ENCODE measurements at regions not wholly inside any gene's neighbourhood (a gene's known extent, or its start where the extent isn't known, plus 50 kb on each side); places are given as distances from the start of the nearest gene placed in this dataset.

- DNase-seq, result no peak
Measured at GRCh38 chr5:161960314-161960713, 107.3 kb upstream of the GABRG2 start.

- DNase-seq, result peak; percentile 50
Measured at GRCh38 chr5:161966564-161966963, 101.0 kb upstream of the GABRG2 start.

DNA sequence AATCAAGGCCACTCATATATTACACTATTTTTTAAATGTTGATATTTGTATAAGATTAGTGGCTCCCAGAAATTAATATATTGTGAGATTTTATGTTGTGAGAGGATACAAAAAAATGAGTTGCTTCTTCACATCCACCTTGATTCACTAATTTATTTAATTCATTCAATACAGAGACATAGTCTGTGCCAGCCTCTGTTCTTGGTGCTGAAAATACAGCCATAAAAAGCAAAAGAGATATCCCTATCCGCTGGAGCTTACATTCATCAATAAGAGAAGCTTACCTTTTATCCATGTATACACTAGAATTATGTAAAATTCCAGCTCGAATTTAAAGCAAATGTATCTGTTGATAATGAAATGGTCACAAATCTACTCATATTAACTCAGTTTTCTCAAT is 92.2 kb upstream of the GABRG2 start:
- DNase-seq, result no peak

DNA sequence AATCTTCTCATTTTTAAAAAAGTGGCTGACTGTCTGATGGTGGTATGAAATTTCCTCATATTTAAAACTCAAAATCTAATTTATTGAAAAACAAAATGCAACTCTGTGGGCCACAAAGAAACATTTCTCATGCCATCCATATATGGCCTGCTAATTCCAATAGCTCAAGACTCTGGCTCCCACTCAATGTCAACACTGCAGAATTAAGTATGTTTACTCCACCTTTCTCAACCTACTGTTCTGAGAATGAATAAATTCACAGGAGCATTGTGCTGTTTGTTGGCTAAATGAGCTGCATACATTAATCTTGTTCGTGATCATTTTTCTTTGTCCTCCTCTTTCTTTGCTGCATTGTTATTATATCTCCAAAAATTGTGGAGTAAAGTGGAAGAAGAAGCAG is 79.5 kb upstream of the GABRG2 start:
- DNase-seq, result no peak
